ENCODE measurements at regions not wholly inside any gene's neighbourhood (a gene's known extent, or its start where the extent isn't known, plus 50 kb on each side); places are given as distances from the start of the nearest gene placed in this dataset.

DNA sequence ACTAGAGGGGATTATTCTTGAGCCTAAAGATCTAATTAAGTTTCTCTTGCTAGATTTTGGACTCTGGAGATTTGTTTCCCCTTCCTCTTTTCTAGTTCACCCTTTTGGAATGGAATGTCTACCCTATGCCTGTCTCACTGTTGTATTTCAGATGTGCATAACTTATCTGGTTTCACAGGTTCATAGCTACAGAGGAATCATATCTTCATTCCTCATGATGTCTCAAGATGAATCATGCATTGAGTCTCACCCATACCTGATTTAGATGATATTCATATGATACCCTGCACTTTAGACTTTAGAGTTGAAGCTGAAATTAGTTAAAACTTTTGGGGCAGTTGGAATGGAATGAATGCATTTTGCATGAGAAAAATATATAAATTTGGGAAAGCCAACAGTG lies 246.7 kb downstream of the HS3ST1 start:
- H3K4me3 ChIP-seq (ENCODE audit: low read depth, low read length), result no peak overlapping the region
- TF ChIP-seq CTCF (IDR thresholded peaks at IDR 0.05; ENCODE audit: insufficient read depth, low read depth, low read length), result no peak
- no peak for DNase-seq (ENCODE audit: low read depth)

DNA sequence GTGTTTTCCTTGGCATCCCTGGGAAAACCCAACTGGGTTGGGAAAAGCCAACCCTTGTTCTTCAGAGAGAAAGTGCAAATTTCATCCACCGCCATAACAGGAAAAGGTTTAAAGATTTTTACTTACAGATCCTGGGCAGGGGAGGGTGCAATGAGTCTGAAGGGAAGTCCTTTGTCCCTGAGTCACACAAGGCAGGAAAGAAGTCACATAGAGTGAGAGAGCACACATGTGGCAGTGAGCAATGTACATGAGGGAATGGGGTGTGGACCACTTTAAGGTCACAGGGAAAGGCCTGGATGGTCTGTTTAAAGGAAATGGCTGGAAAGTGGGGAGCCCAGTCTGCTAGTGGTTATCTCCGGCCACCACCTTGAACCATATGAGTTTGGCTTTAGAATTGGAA lies 248.9 kb downstream of the HS3ST1 start:
- TF ChIP-seq CTCF (IDR thresholded peaks at IDR 0.05; ENCODE audit: insufficient read depth, low read depth, low read length), result no peak
- no peak for DNase-seq (ENCODE audit: low read depth)

DNA sequence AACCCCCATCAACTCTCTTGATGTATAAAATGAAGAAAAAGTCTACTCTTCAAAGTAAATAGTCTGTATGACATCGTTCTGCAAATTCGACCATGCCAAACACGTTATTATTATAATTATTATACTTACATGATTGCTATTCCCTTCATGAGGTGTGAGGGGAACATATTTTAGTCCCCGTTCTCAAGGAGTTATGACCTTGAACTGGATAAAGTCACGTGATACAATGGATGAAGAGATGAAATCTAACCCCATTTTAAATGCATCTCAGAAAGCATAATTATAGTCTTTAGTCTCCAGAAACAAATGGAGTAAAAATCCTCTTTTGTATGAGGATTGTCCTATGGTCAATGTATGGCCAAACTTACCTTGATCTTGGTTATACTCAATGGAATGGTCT lies 250.3 kb downstream of the HS3ST1 start:
- no peak overlapping the region for H3K4me3 ChIP-seq (ENCODE audit: low read depth, low read length)
- TF ChIP-seq CTCF (IDR thresholded peaks at IDR 0.05; ENCODE audit: insufficient read depth, low read depth, low read length), result no peak
- DNase-seq (ENCODE audit: low read depth), result no peak

More for the DNA sequence above, 248.9 kb downstream of the HS3ST1 start:
- no peak overlapping the region for H3K4me3 ChIP-seq (ENCODE audit: low read depth, low read length)

DNA sequence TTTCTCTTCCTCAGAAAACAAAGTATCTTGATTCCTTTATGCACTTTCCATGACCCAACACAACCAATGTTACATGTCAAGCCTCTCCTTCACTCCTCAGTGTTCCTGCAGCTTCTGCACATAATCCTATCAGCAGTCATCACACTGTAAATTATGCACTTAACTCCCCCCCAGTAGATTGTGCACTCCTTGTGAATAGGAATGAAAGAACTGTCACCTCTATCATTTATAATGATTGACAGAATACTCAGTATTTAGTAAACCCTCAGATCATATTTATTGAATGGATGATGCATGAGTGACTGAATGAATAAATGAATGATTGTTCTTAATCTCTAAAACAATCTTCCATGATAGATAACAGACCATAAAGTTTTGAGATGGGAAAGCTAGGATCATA lies 253.3 kb downstream of the HS3ST1 start:
- DNase-seq (ENCODE audit: low read depth), result no peak
- H3K4me3 ChIP-seq (ENCODE audit: low read depth, low read length), result no peak overlapping the region
- TF ChIP-seq CTCF (IDR thresholded peaks at IDR 0.05; ENCODE audit: insufficient read depth, low read depth, low read length), result no peak

GRCh38 chr4:11166606-11167005 lies 262.1 kb downstream of the HS3ST1 start:
- no peak for TF ChIP-seq CTCF (IDR thresholded peaks at IDR 0.05; ENCODE audit: insufficient read depth, low read depth, low read length)
- no peak overlapping the region for H3K4me3 ChIP-seq (ENCODE audit: low read depth, low read length)
- no peak for DNase-seq (ENCODE audit: low read depth)

DNA sequence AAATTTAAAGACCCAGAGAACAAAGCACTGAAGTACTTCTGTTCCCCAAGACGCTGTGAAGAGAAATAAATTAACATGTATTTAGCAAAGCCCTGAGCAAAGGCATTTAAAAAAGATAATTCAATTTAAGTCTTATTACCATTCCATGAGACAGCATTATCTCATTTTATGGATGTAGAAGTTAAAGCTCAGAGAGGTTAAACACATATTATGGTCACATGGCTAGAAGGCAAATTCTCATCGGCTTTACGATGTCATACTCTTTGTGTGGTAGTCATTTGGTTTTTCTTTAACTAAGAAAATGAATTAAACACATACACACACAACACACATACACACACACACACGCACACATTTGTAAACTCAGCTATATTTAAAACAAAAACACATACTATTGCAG lies 262.7 kb downstream of the HS3ST1 start:
- DNase-seq (ENCODE audit: low read depth), result no peak
- no peak for TF ChIP-seq CTCF (IDR thresholded peaks at IDR 0.05; ENCODE audit: insufficient read depth, low read depth, low read length)
- no peak overlapping the region for H3K4me3 ChIP-seq (ENCODE audit: low read depth, low read length)

DNA sequence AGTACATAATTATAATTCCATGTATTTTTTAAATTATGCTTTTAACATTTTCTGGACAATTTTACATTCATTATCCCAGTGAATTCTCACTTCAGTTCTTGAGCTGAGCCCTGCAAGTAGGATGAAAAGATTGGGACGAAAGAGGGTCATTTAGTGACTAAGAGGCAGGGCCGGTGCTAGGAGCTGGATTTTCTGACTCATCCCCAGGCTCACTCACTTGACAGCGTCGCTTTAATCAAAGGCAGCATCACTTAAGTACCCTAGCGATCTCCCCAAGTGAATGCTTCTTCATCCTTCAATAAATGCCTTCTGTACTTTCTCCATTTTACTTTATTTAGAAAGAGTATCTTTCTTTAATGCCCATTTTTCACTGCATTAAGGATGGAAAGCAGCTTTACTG lies 263.6 kb downstream of the HS3ST1 start:
- no peak overlapping the region for H3K4me3 ChIP-seq (ENCODE audit: low read depth, low read length)
- no peak for TF ChIP-seq CTCF (IDR thresholded peaks at IDR 0.05; ENCODE audit: insufficient read depth, low read depth, low read length)
- DNase-seq (ENCODE audit: low read depth), result no peak
